Astrocyte (in vitro differentiated cells and primary cell): ENCODE measurements at regions not wholly inside any gene's neighbourhood (a gene's known extent, or its start where the extent isn't known, plus 50 kb on each side); places are given as distances from the start of the nearest gene placed in this dataset.

ENCODE experiments used
- DNase-seq: peaks from one replicate; pipeline ENCODE4 v3.0.0-alpha.2; 2010; ENCODE audit warnings: low read depth
- FAIRE-seq: peaks from 2 replicates; lab custom pipeline; 2011; peaks lifted over from hg19 to GRCh38; lab: Jason Lieb, UNC
- H2AFZ ChIP-seq: 2 replicates; pipeline ENCODE4 v1.6.0; 2012; ENCODE audit warnings: low read depth, low read length, inconsistent platforms
- H3K27ac ChIP-seq: 2 replicates; pipeline ENCODE4 v1.5.1; 2011; ENCODE audit warnings: low read depth, low read length, inconsistent platforms
- H3K27me3 ChIP-seq: 2 replicates; pipeline ENCODE4 v1.6.0; 2011; ENCODE audit warnings: low read length, inconsistent platforms; ENCODE audit not compliant: insufficient read depth
- H3K36me3 ChIP-seq: 2 replicates; pipeline ENCODE4 v1.5.1; 2011; ENCODE audit warnings: low read length, inconsistent platforms; ENCODE audit not compliant: insufficient read depth
- H3K4me1 ChIP-seq: 2 replicates; pipeline ENCODE4 v1.5.1; 2011; ENCODE audit warnings: low read length, inconsistent platforms; ENCODE audit not compliant: insufficient read depth
- H3K4me2 ChIP-seq: 2 replicates; pipeline ENCODE4 v1.6.0; 2012; ENCODE audit warnings: low read length, inconsistent platforms
- H3K4me3 ChIP-seq: 2 replicates; pipeline ENCODE4 v1.5.1; 2011; ENCODE audit warnings: low read depth, mild to moderate bottlenecking, low read length, inconsistent platforms; ENCODE audit not compliant: insufficient read depth
- H3K79me2 ChIP-seq: 2 replicates; pipeline ENCODE4 v1.6.0; 2012; ENCODE audit warnings: mild to moderate bottlenecking, low read length, inconsistent platforms; ENCODE audit not compliant: insufficient read depth
- H3K9ac ChIP-seq: 2 replicates; pipeline ENCODE4 v1.6.0; 2012; ENCODE audit warnings: mild to moderate bottlenecking, low read length, inconsistent platforms
- H3K9me3 ChIP-seq: 2 replicates; pipeline ENCODE4 v1.5.1; 2012; ENCODE audit warnings: low read depth, mild to moderate bottlenecking, low read length, inconsistent platforms; ENCODE audit not compliant: insufficient read depth
- H4K20me1 ChIP-seq: 2 replicates; pipeline ENCODE4 v1.6.0; 2012; ENCODE audit warnings: low read length, inconsistent platforms; ENCODE audit not compliant: insufficient read depth
- H3K27ac Mint-ChIP-seq: one replicate; pipeline ENCODE4 v1.8.0; 2021; ENCODE audit warnings: mild to moderate bottlenecking, mixed read lengths; ENCODE audit not compliant: unreplicated experiment
- H3K27me3 Mint-ChIP-seq: one replicate; pipeline ENCODE4 v1.8.0; 2021; ENCODE audit warnings: low read depth, mixed read lengths; ENCODE audit not compliant: unreplicated experiment
- H3K36me3 Mint-ChIP-seq: one replicate; pipeline ENCODE4 v1.8.0; 2021; ENCODE audit warnings: low read depth, mixed read lengths; ENCODE audit not compliant: unreplicated experiment
- H3K4me1 Mint-ChIP-seq: one replicate; pipeline ENCODE4 v1.8.0; 2021; ENCODE audit warnings: low read depth, mixed read lengths; ENCODE audit not compliant: unreplicated experiment
- H3K4me3 Mint-ChIP-seq: one replicate; pipeline ENCODE4 v1.8.0; 2021; ENCODE audit warnings: mild to moderate bottlenecking, moderate library complexity, mixed read lengths; ENCODE audit not compliant: unreplicated experiment
- H3K9me3 Mint-ChIP-seq: one replicate; pipeline ENCODE4 v1.8.0; 2021; ENCODE audit warnings: mild to moderate bottlenecking, mixed read lengths; ENCODE audit not compliant: unreplicated experiment
- EZH2 ChIP-seq: IDR thresholded peaks from 2 replicates; pipeline ENCODE4 v1.6.1; 2012; ENCODE audit warnings: mild to moderate bottlenecking, low read length, inconsistent platforms; ENCODE audit not compliant: insufficient read depth
- TF ChIP-seq, protein P1 (sequence below): IDR thresholded peaks from 2 replicates; pipeline ENCODE4 v1.5.1; 2011; ENCODE audit warnings: low read depth, mild to moderate bottlenecking, inconsistent platforms, low read length, moderate library complexity; ENCODE audit not compliant: insufficient read depth

GRCh38 chr12:114765960-114766691, 82.2 kb upstream of the TBX3 start:
- H3K27me3 Mint-ChIP-seq, result peaks cover 10% of the 10 kb centered on the region
- Histone ChIP-seq H3K4me2 (no peak overlapping the region), H3K79me2 (no peaks in the 10 kb centered on the region), H3K4me3 (no peak overlapping the region), H3K27me3 (no peaks in the 10 kb centered on the region), H3K36me3 (no peaks in the 10 kb centered on the region), H2AFZ (no peak overlapping the region), H3K27ac (no peak overlapping the region), H3K9ac (no peak overlapping the region), H4K20me1 (no peaks in the 10 kb centered on the region), H3K4me1 (no peaks in the 10 kb centered on the region), H3K9me3 (no peaks in the 10 kb centered on the region)
- no peaks in the 10 kb centered on the region for H3K4me1 Mint-ChIP-seq
- H3K9me3 Mint-ChIP-seq, result no peaks in the 10 kb centered on the region
- TF ChIP-seq EZH2, result no peak
- TF ChIP-seq, protein P1, sequence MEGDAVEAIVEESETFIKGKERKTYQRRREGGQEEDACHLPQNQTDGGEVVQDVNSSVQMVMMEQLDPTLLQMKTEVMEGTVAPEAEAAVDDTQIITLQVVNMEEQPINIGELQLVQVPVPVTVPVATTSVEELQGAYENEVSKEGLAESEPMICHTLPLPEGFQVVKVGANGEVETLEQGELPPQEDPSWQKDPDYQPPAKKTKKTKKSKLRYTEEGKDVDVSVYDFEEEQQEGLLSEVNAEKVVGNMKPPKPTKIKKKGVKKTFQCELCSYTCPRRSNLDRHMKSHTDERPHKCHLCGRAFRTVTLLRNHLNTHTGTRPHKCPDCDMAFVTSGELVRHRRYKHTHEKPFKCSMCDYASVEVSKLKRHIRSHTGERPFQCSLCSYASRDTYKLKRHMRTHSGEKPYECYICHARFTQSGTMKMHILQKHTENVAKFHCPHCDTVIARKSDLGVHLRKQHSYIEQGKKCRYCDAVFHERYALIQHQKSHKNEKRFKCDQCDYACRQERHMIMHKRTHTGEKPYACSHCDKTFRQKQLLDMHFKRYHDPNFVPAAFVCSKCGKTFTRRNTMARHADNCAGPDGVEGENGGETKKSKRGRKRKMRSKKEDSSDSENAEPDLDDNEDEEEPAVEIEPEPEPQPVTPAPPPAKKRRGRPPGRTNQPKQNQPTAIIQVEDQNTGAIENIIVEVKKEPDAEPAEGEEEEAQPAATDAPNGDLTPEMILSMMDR, result no peak
- H3K4me3 Mint-ChIP-seq, result no peak overlapping the region
- DNase-seq (no peak), FAIRE-seq (no peak)
- H3K27ac Mint-ChIP-seq, result no peak overlapping the region
- H3K36me3 Mint-ChIP-seq, result no peaks in the 10 kb centered on the region

GRCh38 chr12:114764510-114764909, 80.5 kb upstream of the TBX3 start:
- no peaks in the 10 kb centered on the region for H3K36me3 Mint-ChIP-seq
- no peaks in the 10 kb centered on the region for H3K4me1 Mint-ChIP-seq
- no peak overlapping the region for H3K4me3 Mint-ChIP-seq
- Histone ChIP-seq H3K9ac (no peak overlapping the region), H3K4me3 (no peak overlapping the region), H4K20me1 (no peaks in the 10 kb centered on the region), H3K79me2 (no peaks in the 10 kb centered on the region), H3K4me2 (no peak overlapping the region), H3K9me3 (no peaks in the 10 kb centered on the region), H3K27ac (no peak overlapping the region), H3K4me1 (peaks cover 5% of the 10 kb centered on the region), H3K27me3 (no peaks in the 10 kb centered on the region), H2AFZ (no peak overlapping the region), H3K36me3 (no peaks in the 10 kb centered on the region)
- no peak overlapping the region for H3K27ac Mint-ChIP-seq
- FAIRE-seq (no peak), DNase-seq (no peak)
- no peaks in the 10 kb centered on the region for H3K9me3 Mint-ChIP-seq
- TF ChIP-seq, protein P1, result no peak
- no peak for TF ChIP-seq EZH2
- H3K27me3 Mint-ChIP-seq, result peaks cover 9% of the 10 kb centered on the region

GRCh38 chr12:114762490-114763110, 78.6 kb upstream of the TBX3 start:
- TF ChIP-seq EZH2, result no peak
- TF ChIP-seq, protein P1, result no peak
- peak overlapping the region; percentile 28 for H2AFZ ChIP-seq
- H3K36me3 ChIP-seq, result no peaks in the 10 kb centered on the region
- H3K9me3 ChIP-seq, result no peaks in the 10 kb centered on the region
- H3K9ac ChIP-seq, result no peak overlapping the region
- no peak overlapping the region for H3K27ac ChIP-seq
- DNase-seq (no peak), FAIRE-seq (no peak)
- no peaks in the 10 kb centered on the region for H4K20me1 ChIP-seq
- Mint-ChIP-seq H3K9me3 (no peaks in the 10 kb centered on the region), H3K27ac (no peak overlapping the region), H3K27me3 (peaks cover 14% of the 10 kb centered on the region), H3K36me3 (no peaks in the 10 kb centered on the region), H3K4me3 (no peak overlapping the region), H3K4me1 (no peaks in the 10 kb centered on the region)
- H3K4me2 ChIP-seq, result peak overlapping the region; percentile 12
- no peaks in the 10 kb centered on the region for H3K27me3 ChIP-seq
- H3K79me2 ChIP-seq, result no peaks in the 10 kb centered on the region
- H3K4me3 ChIP-seq, result no peak overlapping the region
- peaks cover 5% of the 10 kb centered on the region for H3K4me1 ChIP-seq
